HG03457 (cell line): ENCODE measurements at regions not wholly inside any gene's neighbourhood (a gene's known extent, or its start where the extent isn't known, plus 50 kb on each side); places are given as distances from the start of the nearest gene placed in this dataset.
"Not testable (repeated sequence)": the region's sequence is repeated elsewhere in the genome, so short reads cannot be mapped to it uniquely, and the experiment has no call there.

ENCODE experiments used
- ATAC-seq: cut with Tn5 transposase; IDR thresholded peaks from one replicate; pipeline ENCODE4 v1.9.1; 2021; ENCODE audit warnings: moderate number of reproducible peaks; ENCODE audit not compliant: unreplicated experiment

DNA sequence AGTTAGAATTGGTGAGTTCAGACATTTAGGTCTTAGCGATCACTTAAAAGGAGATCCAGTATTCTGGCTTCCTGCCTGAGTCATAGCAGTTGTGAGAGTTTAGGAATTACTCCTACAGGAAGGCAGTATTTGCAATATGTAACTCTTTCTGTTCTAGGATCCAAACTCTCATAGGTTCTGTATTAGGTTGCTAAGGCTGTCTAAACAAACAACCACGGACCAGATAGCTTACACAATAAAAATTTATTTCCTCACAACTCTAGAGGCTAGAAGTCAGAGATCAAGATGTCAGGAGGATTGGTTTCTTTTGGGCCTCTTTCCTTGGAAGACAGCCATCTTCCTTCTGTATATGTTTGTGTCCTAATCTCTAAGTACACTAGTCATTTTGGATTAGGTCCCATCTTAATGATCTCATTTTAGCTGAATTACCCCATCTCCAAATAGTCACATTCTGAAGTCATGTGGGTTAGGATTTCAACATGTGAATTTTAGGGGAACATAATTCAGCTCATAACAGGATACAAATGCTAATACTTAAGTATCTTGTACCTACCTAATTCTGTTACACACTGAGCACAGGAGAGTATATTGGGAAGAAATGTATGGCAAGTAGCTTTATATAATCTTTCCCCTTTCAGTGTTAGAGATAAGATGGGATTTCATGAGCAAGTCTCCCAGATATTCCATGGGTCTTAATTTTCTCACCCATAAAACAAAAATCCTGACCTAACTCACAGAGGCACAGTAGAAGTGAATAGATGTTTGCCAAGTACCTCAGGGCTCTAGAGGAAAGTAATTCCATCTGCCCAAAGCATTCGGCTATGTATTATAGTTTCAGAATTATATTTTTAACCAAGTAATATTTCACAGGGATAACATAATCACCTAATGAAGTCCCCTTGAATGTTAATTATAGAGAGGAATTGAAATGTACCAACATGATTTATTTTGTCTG lies 144.4 kb downstream of the PTBP2 start:
- ATAC-seq: no peak

GRCh38 chr1:96872757-96873156 lies 151.2 kb downstream of the PTBP2 start:
- no peak for ATAC-seq

DNA sequence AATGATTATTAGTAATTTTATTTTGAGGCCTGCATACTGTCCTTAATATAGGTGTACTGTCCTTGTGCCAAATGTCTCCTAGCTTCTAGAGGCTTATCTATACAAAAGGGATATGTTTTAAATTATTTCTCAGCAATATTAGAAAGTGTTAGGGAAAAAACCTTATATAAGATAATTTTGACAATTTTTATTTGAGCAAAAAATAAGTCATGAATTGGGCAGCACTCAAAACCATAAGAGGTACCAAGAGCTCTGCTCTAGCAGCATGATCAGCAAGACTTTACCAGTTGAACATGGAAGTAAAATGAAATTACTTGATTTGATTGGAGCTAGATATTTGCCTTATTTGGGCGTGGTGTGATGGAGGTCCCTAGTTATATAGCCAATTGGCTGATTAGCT lies 157.1 kb downstream of the PTBP2 start:
- no peak for ATAC-seq

- ATAC-seq: no peak
Observed at GRCh38 chr1:96880626-96881025, 159.0 kb downstream of the PTBP2 start.

- no peak for ATAC-seq
Observed at GRCh38 chr1:96882096-96882495, 160.5 kb downstream of the PTBP2 start.

- ATAC-seq: no peak
Observed at GRCh38 chr1:96886474-96886873, 164.9 kb downstream of the PTBP2 start.

GRCh38 chr1:96887501-96887900 lies 165.9 kb downstream of the PTBP2 start:
- ATAC-seq: no peak

GRCh38 chr1:96901783-96902363 lies 180.3 kb downstream of the PTBP2 start:
- ATAC-seq: no peak

GRCh38 chr1:96912248-96912647 lies 190.7 kb downstream of the PTBP2 start:
- no peak for ATAC-seq

GRCh38 chr1:96915701-96916100 lies 194.1 kb downstream of the PTBP2 start:
- ATAC-seq: not testable (repeated sequence)

DNA sequence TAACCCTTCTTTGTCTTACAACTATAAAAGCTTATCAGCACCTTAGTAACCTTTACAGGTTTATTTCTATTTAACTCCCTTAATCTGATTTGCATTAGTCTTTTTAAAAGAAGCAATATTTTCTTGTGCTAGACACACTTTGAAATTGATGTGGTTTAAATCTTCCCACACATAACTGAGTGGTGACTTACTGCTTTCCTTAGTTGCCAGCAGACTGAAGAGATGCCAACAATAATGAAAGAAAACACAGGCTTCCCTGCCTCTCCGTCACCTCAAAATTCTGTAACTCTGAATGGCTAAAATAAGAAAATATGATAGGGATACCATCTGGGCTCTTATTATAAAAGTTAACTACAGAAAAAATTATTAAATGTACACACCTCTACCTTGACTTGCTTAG lies 196.8 kb downstream of the PTBP2 start:
- ATAC-seq: no peak

DNA sequence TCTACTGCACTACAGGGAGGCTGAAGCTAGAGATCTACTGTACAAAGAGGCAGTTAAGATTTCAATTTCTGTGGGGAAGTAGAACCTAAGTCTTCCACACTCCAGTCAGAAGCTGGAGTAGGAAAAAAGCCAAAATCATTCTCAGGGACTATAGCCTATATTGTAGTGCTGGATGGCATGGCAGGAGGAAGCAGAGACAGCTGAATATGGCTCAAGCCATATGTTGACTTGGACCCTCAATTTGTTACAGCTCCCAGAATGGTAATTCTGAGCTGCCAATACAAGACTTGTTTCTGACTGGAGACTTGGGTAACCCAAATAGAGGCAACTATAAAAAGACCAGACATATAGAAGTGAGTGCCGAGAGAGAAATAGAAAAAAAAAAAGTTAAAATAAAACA lies 200.6 kb downstream of the PTBP2 start:
- no peak for ATAC-seq

- ATAC-seq: no peak
Observed at GRCh38 chr1:96923753-96924152, 202.2 kb downstream of the PTBP2 start.

GRCh38 chr1:96926176-96926575 lies 204.6 kb downstream of the PTBP2 start:
- ATAC-seq: no peak

GRCh38 chr1:96927125-96927524 lies 205.5 kb downstream of the PTBP2 start:
- no peak for ATAC-seq

- no peak for ATAC-seq
Observed at GRCh38 chr1:96931136-96931535, 209.6 kb downstream of the PTBP2 start.

DNA sequence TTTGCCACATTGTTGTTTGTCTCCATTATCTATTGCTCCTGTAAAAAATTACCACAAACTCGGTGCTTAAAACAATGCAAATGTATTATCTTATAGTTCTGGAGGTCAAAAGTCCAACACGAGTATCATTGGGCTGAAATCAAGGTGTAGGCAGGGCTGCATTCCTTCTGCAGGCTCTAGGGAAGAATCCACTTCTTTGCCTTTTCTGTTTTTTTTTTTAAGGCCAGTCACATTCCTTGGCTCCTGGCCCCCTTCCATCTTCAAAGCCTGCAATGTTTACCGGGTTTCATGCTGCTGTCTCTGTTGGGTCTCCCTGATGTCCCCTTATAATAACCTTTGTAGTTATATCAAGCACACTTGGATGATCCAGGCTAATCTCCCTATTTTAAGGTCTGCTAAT lies 212.7 kb downstream of the PTBP2 start:
- ATAC-seq: no peak

- ATAC-seq: no peak
Observed at GRCh38 chr1:96944432-96945092, 223.0 kb downstream of the PTBP2 start.

DNA sequence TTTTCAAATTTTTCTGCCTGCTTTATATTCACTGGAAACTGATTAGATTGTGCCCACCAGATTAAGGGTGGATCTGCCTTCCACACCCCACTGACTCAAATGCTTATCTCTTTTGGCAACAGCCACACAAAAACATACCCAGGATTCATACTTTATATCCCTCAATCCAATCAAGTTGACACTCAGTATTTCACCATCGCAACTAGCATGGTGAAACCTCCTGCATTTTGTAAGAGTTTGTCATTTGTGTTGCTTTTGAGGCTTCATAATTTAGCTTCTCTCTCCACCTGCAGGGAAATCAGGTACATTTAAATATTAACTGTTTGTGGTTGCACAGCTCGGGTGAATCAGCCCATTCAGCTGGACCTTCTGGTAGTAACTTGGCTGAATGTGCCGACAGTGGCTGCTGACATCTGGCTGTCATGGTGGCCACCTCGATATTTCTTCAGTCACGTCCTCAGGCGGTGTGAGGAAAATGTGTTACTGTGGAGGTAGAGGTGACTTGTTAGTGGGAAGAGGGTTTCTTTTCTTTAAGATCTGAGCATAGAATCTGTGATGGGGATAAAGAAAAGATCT lies 224.0 kb downstream of the PTBP2 start:
- no peak for ATAC-seq

- no peak for ATAC-seq
Observed at GRCh38 chr1:96955307-96956012, 233.9 kb downstream of the PTBP2 start.

DNA sequence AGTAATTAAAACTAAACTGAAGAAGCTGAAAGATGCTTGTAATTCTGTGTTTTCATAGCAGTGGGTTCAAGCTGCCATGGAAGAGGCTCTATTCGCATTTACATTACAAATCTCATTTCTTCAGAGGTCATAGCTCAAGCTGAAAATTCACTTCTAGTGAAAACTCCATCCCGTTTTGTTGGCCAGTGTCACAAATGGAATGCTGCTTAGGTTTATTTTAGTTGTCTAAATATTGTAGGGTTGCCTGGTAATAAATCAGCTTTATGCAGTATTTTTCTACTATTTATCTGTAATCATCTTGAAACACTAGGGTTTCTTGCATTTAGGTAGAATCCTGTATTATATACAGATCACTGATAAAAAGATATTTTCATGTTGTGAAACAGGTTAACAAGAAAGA lies 240.6 kb downstream of the PTBP2 start:
- ATAC-seq: no peak
